Muscle layer of duodenum (tissue), 2 donors: ENCODE measurements at regions not wholly inside any gene's neighbourhood (a gene's known extent, or its start where the extent isn't known, plus 50 kb on each side); places are given as distances from the start of the nearest gene placed in this dataset.

Experiments used
- H3K27ac ChIP-seq: one replicate; pipeline ENCODE4 v1.7.0; 2013; ENCODE audit warnings: mild to moderate bottlenecking, low read length
- H3K27me3 ChIP-seq: one replicate; pipeline ENCODE4 v1.7.0; 2013; ENCODE audit warnings: low read depth, mild to moderate bottlenecking, control low read depth, low read length
- H3K36me3 ChIP-seq, 2 donors: one replicate each; pipeline ENCODE4 v1.7.0; 2013; ENCODE audit warnings: low read length in 2 of 2, control low read depth in 1 of 2, mild to moderate bottlenecking in 1 of 2; ENCODE audit not compliant: insufficient read depth in 2 of 2, control insufficient read depth in 1 of 2
- H3K4me1 ChIP-seq, 2 donors: one replicate each; pipeline ENCODE4 v1.7.0; 2013; ENCODE audit warnings: low read length in 2 of 2, mild to moderate bottlenecking in 2 of 2, control low read depth in 1 of 2, moderate library complexity in 1 of 2; ENCODE audit not compliant: insufficient read depth in 2 of 2, control insufficient read depth in 1 of 2
- H3K4me3 ChIP-seq, 2 donors: one replicate each; pipeline ENCODE4 v1.7.0; 2013; ENCODE audit warnings: low read length in 2 of 2, low read depth in 1 of 2, mild to moderate bottlenecking in 1 of 2
- H3K9me3 ChIP-seq, 2 donors: one replicate each; pipeline ENCODE4 v1.7.0; 2013; ENCODE audit warnings: low read length in 2 of 2, control low read depth in 1 of 2, mild to moderate bottlenecking in 1 of 2; ENCODE audit not compliant: control insufficient read depth in 1 of 2
- donor health status: healthy.

- Histone ChIP-seq H3K27ac (no peak overlapping the region), H3K9me3 (no peaks in the 10 kb centered on the region), H3K36me3 (no peaks in the 10 kb centered on the region), H3K27me3 (no peaks in the 10 kb centered on the region), H3K4me3 (no peak overlapping the region), H3K4me1 (peaks cover 0 to 8% of the 10 kb centered on the region in 2 donors)
Measured at GRCh38 chr5:15261269-15261995, 238.5 kb upstream of the FBXL7 start.

- Histone ChIP-seq H3K36me3 (no peaks in the 10 kb centered on the region), H3K9me3 (no peaks in the 10 kb centered on the region), H3K4me3 (no peak overlapping the region), H3K27ac (no peak overlapping the region), H3K27me3 (no peaks in the 10 kb centered on the region), H3K4me1 (peaks cover 0 to 8% of the 10 kb centered on the region in 2 donors)
Measured at GRCh38 chr5:15260356-15261268, 239.4 kb upstream of the FBXL7 start.

- no peaks in the 10 kb centered on the region for H3K27me3 ChIP-seq
- H3K4me1 ChIP-seq, result peaks cover 0 to 1% of the 10 kb centered on the region in 2 donors
- no peaks in the 10 kb centered on the region for H3K36me3 ChIP-seq
- H3K27ac ChIP-seq, result no peak overlapping the region
- H3K9me3 ChIP-seq, result no peaks in the 10 kb centered on the region
- H3K4me3 ChIP-seq, result no peak overlapping the region
Measured at GRCh38 chr5:15256485-15256884, 243.5 kb upstream of the FBXL7 start.

- no peaks in the 10 kb centered on the region for H3K4me1 ChIP-seq
- no peaks in the 10 kb centered on the region for H3K27me3 ChIP-seq
- H3K27ac ChIP-seq, result no peak overlapping the region
Measured at GRCh38 chr5:15255576-15255975, 244.4 kb upstream of the FBXL7 start.

GRCh38 chr5:15254607-15255006 is 245.4 kb upstream of the FBXL7 start:
- no peaks in the 10 kb centered on the region for H3K9me3 ChIP-seq
- no peaks in the 10 kb centered on the region for H3K36me3 ChIP-seq

More at GRCh38 chr5:15255576-15255975, 244.4 kb upstream of the FBXL7 start:
- no peak overlapping the region for H3K4me3 ChIP-seq
- no peaks in the 10 kb centered on the region for H3K9me3 ChIP-seq
- H3K36me3 ChIP-seq, result no peaks in the 10 kb centered on the region

GRCh38 chr5:15252331-15252730 is 247.6 kb upstream of the FBXL7 start:
- Histone ChIP-seq H3K9me3 (no peaks in the 10 kb centered on the region), H3K4me1 (no peaks in the 10 kb centered on the region), H3K36me3 (no peaks in the 10 kb centered on the region), H3K27me3 (no peaks in the 10 kb centered on the region), H3K4me3 (no peak overlapping the region), H3K27ac (no peak overlapping the region)

More at GRCh38 chr5:15254607-15255006, 245.4 kb upstream of the FBXL7 start:
- Histone ChIP-seq H3K27me3 (no peaks in the 10 kb centered on the region), H3K27ac (no peak overlapping the region), H3K4me1 (no peaks in the 10 kb centered on the region), H3K4me3 (no peak overlapping the region)

- Histone ChIP-seq H3K27ac (no peak overlapping the region), H3K4me1 (no peaks in the 10 kb centered on the region), H3K4me3 (no peak overlapping the region), H3K36me3 (no peaks in the 10 kb centered on the region), H3K27me3 (no peaks in the 10 kb centered on the region), H3K9me3 (peaks cover 5 to 13% of the 10 kb centered on the region in 2 donors)
Measured at GRCh38 chr5:15249152-15249551, 250.8 kb upstream of the FBXL7 start.

- Histone ChIP-seq H3K9me3 (peaks cover 5 to 13% of the 10 kb centered on the region in 2 donors), H3K27ac (no peak overlapping the region), H3K36me3 (no peaks in the 10 kb centered on the region), H3K4me1 (no peaks in the 10 kb centered on the region), H3K27me3 (no peaks in the 10 kb centered on the region), H3K4me3 (no peak overlapping the region)
Measured at GRCh38 chr5:15248731-15249130, 251.2 kb upstream of the FBXL7 start.

- Histone ChIP-seq H3K27me3 (no peaks in the 10 kb centered on the region), H3K4me3 (peak overlapping the region in 1 of 2 donors; percentile 9), H3K27ac (no peak overlapping the region), H3K36me3 (no peaks in the 10 kb centered on the region), H3K9me3 (peaks cover 5 to 13% of the 10 kb centered on the region in 2 donors), H3K4me1 (no peaks in the 10 kb centered on the region)
Measured at GRCh38 chr5:15245913-15246312, 254.1 kb upstream of the FBXL7 start.

GRCh38 chr5:15243301-15244020 is 256.5 kb upstream of the FBXL7 start:
- Histone ChIP-seq H3K27me3 (no peaks in the 10 kb centered on the region), H3K9me3 (peaks cover 5 to 16% of the 10 kb centered on the region in 2 donors), H3K4me1 (no peaks in the 10 kb centered on the region), H3K36me3 (no peaks in the 10 kb centered on the region), H3K27ac (no peak overlapping the region), H3K4me3 (no peak overlapping the region)
